ENCODE measurements at regions not wholly inside any gene's neighbourhood (a gene's known extent, or its start where the extent isn't known, plus 50 kb on each side); places are given as distances from the start of the nearest gene placed in this dataset.

GRCh38 chr12:89289720-89290119, 62.6 kb downstream of the DUSP6 start:
- H3K9ac ChIP-seq (ENCODE audit: low read length) = no peak overlapping the region
- no peak overlapping the region for H2AFZ ChIP-seq (ENCODE audit: low read length)
- no peaks in the 10 kb centered on the region for H3K27me3 ChIP-seq (replicated peaks; ENCODE audit: insufficient read depth, low read length)
- no peaks in the 10 kb centered on the region for H3K9me2 ChIP-seq (replicated peaks; ENCODE audit: insufficient read depth, low read length)
- DNase-seq = no peak
- H3K36me3 ChIP-seq (replicated peaks; ENCODE audit: insufficient read depth, low read length) = no peaks in the 10 kb centered on the region
- TF ChIP-seq EZH2 (optimal IDR thresholded peaks at IDR 0.05; ENCODE audit: low read depth, low read length) (no peak), EZH2phosphoT487 (IDR thresholded peaks at IDR 0.05; ENCODE audit: low read length) (no peak)
- TF ChIP-seq, protein P1, sequence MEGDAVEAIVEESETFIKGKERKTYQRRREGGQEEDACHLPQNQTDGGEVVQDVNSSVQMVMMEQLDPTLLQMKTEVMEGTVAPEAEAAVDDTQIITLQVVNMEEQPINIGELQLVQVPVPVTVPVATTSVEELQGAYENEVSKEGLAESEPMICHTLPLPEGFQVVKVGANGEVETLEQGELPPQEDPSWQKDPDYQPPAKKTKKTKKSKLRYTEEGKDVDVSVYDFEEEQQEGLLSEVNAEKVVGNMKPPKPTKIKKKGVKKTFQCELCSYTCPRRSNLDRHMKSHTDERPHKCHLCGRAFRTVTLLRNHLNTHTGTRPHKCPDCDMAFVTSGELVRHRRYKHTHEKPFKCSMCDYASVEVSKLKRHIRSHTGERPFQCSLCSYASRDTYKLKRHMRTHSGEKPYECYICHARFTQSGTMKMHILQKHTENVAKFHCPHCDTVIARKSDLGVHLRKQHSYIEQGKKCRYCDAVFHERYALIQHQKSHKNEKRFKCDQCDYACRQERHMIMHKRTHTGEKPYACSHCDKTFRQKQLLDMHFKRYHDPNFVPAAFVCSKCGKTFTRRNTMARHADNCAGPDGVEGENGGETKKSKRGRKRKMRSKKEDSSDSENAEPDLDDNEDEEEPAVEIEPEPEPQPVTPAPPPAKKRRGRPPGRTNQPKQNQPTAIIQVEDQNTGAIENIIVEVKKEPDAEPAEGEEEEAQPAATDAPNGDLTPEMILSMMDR (IDR thresholded peaks at IDR 0.05; ENCODE audit: low read length) = no peak
- H3K4me2 ChIP-seq (ENCODE audit: low read depth, low read length) = no peak overlapping the region
- H3K4me3 ChIP-seq (ENCODE audit: low read length) = no peak overlapping the region
- no peaks in the 10 kb centered on the region for H3K79me2 ChIP-seq (ENCODE audit: low read length)
- H3F3A ChIP-seq (ENCODE audit: insufficient read depth, low read length) = no peaks in the 10 kb centered on the region
- no peaks in the 10 kb centered on the region for H3K4me1 ChIP-seq (ENCODE audit: low read length)
- no peaks in the 10 kb centered on the region for H3K9me3 ChIP-seq (replicated peaks; ENCODE audit: insufficient read depth, low read length)
- no peaks in the 10 kb centered on the region for H4K20me1 ChIP-seq (ENCODE audit: insufficient read depth, low read length)
- no peak overlapping the region for H3K27ac ChIP-seq (ENCODE audit: low read length)

- Histone ChIP-seq H3K9ac (ENCODE audit: low read length) (no peak overlapping the region), H3K27me3 (replicated peaks; ENCODE audit: insufficient read depth, low read length) (no peaks in the 10 kb centered on the region), H2AFZ (ENCODE audit: low read length) (no peak overlapping the region), H3K4me3 (ENCODE audit: low read length) (no peak overlapping the region), H3K9me3 (replicated peaks; ENCODE audit: insufficient read depth, low read length) (no peaks in the 10 kb centered on the region), H3K27ac (ENCODE audit: low read length) (no peak overlapping the region), H3F3A (ENCODE audit: insufficient read depth, low read length) (no peaks in the 10 kb centered on the region), H3K9me2 (replicated peaks; ENCODE audit: insufficient read depth, low read length) (no peaks in the 10 kb centered on the region), H4K20me1 (ENCODE audit: insufficient read depth, low read length) (no peaks in the 10 kb centered on the region), H3K4me2 (ENCODE audit: low read depth, low read length) (no peak overlapping the region), H3K36me3 (replicated peaks; ENCODE audit: insufficient read depth, low read length) (no peaks in the 10 kb centered on the region), H3K4me1 (ENCODE audit: low read length) (no peaks in the 10 kb centered on the region), H3K79me2 (ENCODE audit: low read length) (no peaks in the 10 kb centered on the region)
- DNase-seq = no peak
- TF ChIP-seq, protein P1 (IDR thresholded peaks at IDR 0.05; ENCODE audit: low read length) = no peak
- no peak for TF ChIP-seq EZH2phosphoT487 (IDR thresholded peaks at IDR 0.05; ENCODE audit: low read length)
Measured at GRCh38 chr12:89288959-89289358, 63.3 kb downstream of the DUSP6 start.

DNA sequence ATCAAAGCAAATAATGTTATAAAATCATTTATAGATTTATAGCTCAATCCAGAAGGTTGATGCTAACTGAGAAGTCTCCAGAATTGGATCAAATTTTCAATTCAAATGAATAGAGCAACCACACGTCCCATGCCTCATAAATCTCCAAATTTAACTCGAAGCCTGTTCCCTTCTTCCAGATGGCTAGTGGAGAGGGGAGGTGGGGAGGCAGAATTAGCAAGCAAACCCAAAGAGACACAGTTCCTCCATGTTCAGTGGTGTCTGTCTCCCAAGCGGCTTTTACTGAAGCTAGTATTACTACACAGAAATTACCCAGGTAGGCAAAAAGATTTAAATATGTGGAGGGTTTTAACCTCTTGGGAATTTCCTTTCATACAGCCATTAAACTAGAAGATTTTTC, 65.8 kb downstream of the DUSP6 start:
- Histone ChIP-seq H3K79me2 (ENCODE audit: low read length) (no peaks in the 10 kb centered on the region), H3K9me2 (replicated peaks; ENCODE audit: insufficient read depth, low read length) (no peaks in the 10 kb centered on the region), H3K27me3 (replicated peaks; ENCODE audit: insufficient read depth, low read length) (no peaks in the 10 kb centered on the region), H3K36me3 (replicated peaks; ENCODE audit: insufficient read depth, low read length) (no peaks in the 10 kb centered on the region), H3F3A (ENCODE audit: insufficient read depth, low read length) (no peaks in the 10 kb centered on the region), H3K4me2 (ENCODE audit: low read depth, low read length) (no peak overlapping the region), H3K27ac (ENCODE audit: low read length) (no peak overlapping the region), H4K20me1 (ENCODE audit: insufficient read depth, low read length) (no peaks in the 10 kb centered on the region), H3K9me3 (replicated peaks; ENCODE audit: insufficient read depth, low read length) (no peaks in the 10 kb centered on the region), H2AFZ (ENCODE audit: low read length) (no peak overlapping the region), H3K4me3 (ENCODE audit: low read length) (no peak overlapping the region), H3K9ac (ENCODE audit: low read length) (no peak overlapping the region), H3K4me1 (ENCODE audit: low read length) (no peaks in the 10 kb centered on the region)
- TF ChIP-seq, protein P1 (IDR thresholded peaks at IDR 0.05; ENCODE audit: low read length) = no peak
- TF ChIP-seq EZH2phosphoT487 (IDR thresholded peaks at IDR 0.05; ENCODE audit: low read length) (no peak), EZH2 (optimal IDR thresholded peaks at IDR 0.05; ENCODE audit: low read depth, low read length) (no peak)
- no peak for DNase-seq

Data from MM.1S (cell line).